ENCODE measurements at regions not wholly inside any gene's neighbourhood (a gene's known extent, or its start where the extent isn't known, plus 50 kb on each side); places are given as distances from the start of the nearest gene placed in this dataset.

DNA sequence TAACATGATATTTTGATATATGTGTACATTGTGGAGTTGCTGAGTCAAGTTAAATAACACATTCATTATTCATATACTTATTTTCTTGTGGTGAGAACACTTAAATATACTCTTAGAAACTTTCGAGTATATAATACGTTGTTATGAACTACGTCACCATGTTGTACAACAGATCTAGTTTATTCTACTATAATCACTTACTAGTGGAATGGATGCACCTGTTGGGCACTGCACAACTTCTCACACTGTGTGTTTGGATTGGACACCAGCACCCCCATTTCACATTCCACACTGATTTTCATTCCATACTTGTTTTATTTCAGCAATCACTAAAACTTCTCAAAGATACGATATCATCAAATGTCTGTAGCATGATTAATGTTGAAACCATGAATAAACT lies 407.3 kb downstream of the RPS24 start:
- TF ChIP-seq ZNF274 (IDR thresholded peaks at IDR 0.05; ENCODE audit: low read depth, low read length) (no peak), YY1 (IDR thresholded peaks at IDR 0.05; ENCODE audit: insufficient read depth, insufficient read length) (no peak), SUZ12 (IDR thresholded peaks at IDR 0.05; ENCODE audit: extremely low read depth, insufficient read depth, insufficient read length) (no peak)
